HPDE6-E6E7 (cell line): ENCODE measurements at regions not wholly inside any gene's neighbourhood (a gene's known extent, or its start where the extent isn't known, plus 50 kb on each side); places are given as distances from the start of the nearest gene placed in this dataset.
"Not testable (repeated sequence)": the region's sequence is repeated elsewhere in the genome, so short reads cannot be mapped to it uniquely, and the experiment has no call there.

Experiments used
- DNase-seq: peaks from one replicate; pipeline ENCODE4 v3.0.0; 2011; ENCODE audit warnings: missing footprints; ENCODE audit errors: extremely low spot score

DNA sequence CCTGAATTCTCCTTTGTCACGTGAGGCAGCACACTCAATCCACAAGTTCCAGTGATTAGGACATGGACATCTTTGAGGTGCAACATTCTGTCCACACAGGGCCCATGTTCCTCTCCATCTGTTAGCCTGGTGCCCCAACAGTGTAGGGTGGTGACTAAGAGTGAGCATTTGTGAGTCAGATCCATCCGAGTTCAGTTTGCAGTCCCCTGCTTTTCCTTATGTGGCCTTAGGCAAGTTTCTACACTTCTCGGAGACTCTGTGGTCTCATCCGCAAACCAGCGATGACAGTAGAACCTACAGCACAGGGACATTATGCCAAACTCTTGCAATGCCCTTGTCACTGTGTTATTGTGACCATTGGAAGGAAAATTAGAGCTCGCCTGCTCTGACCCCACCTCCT lies 178.7 kb upstream of the CDH4 start:
- no peak for DNase-seq

DNA sequence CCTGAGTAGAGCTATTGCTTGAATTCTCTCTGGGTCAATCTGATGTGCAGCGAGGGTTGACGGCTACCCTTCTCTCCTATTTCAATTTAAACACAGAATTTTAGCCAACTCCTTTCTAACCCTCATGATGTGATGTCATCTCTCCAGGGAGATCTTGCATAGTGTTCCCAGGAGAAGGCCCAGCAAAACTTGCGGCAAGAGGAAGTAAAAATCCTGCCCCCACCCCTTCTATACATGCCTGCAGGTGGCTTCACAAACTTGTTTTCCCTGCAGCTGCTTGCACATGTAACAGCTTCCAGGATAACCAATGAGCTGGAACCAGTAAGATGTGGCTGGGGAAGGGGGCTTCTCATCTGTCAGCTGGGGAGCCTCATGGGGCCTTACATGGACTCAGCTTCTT lies 169.3 kb upstream of the CDH4 start:
- DNase-seq, result no peak

GRCh38 chr20:61083431-61083830 lies 168.6 kb upstream of the CDH4 start:
- no peak for DNase-seq

DNA sequence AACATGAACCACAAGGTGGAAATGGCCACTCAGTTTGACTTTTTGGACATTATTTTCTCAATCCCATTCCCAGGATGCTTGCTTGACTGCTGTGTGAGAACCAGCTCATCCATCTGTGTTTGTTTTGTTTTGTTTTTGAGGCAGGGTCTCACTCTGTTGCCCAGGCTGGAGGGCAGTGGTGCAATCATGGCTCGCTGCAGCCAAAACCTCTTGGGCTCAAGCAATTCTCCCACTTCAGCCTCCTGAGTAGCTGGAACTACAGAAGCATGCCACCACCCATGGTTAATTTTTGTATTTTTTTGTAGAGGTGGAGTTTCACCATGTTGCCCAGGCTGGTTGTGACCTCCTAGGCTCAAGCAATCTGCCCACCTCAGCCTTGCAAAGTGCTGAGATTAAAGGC lies 166.0 kb upstream of the CDH4 start:
- DNase-seq, result no peak

GRCh38 chr20:61090541-61090940 lies 161.5 kb upstream of the CDH4 start:
- DNase-seq, result no peak

DNA sequence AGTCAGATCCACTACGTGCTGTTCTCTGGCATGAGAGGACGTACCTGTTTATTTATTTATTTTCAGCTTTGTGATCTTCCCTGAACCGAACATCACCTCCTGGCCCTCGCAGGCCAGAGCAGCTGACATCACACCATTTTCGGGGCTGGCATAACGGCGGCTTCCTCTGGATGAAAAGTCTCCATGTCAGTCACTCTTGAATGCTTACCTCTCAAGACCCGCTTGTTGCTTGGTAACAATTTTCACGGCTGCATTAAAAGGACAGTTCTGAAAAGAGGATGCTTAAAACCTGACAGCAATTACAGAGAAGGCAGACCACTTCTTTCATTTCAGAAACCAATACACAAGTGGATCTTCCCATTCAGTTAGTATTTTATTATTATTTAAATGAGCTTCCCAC lies 159.8 kb upstream of the CDH4 start:
- no peak for DNase-seq

- no peak for DNase-seq
Observed at GRCh38 chr20:61094581-61094980, 157.5 kb upstream of the CDH4 start.

GRCh38 chr20:61096463-61096862 lies 155.6 kb upstream of the CDH4 start:
- DNase-seq, result no peak

DNA sequence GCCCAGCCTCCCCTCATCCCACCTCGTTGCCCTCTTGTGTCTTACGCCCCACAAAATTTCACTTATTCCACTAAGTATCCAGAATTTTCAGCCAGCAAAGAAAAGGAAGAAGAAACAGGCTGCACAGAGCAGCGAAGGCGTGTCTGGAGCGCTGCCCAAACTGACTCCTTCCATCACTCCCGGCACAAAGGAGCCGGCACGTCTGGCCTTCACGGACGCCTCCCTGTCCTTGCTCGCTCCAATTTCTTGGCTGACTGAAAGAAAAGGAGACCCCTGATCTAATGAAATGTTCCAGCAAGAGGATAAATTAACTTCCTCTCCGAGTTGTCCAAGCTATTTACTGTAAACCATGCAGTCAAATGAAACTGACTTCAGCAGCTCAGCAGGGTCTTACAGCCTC lies 152.3 kb upstream of the CDH4 start:
- DNase-seq, result no peak

DNA sequence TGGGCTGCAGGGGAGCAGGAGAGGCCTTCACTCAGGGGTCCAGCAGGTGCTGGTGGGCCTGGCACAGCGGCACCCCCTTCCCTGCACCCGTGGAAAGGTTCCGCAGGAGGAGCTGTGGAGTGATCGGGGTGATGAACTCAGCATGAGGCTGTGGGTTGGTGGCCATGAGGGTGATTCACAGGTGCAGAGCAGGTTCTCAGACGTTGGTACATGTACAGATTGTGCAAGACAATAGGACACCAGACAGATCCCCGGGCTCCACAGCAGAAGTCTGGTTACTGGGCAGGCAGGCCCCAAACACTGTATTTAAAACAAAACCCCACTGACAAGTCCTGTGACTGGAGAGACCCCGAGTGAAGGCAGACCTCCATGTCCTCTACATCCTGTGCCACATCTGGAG lies 151.6 kb upstream of the CDH4 start:
- no peak for DNase-seq

DNA sequence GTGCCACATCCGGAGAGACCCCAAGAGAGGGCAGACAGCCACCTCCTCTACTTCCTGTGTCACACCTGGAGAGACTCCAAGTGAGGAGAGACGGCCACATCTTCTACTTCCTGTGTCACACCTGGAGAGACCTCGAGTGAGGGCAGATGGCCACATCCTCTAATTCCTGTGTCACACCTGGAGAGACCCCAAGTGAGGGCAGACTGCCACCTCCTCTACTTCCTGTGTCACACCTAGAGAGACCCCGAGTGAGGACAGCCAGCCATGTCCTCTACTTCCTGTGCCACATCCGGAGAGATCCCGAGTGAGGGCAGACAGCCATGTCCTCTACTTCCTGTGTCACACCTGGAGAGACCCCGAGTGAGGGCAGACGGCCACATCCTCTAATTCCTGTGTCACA lies 150.7 kb upstream of the CDH4 start:
- not testable (repeated sequence) for DNase-seq

GRCh38 chr20:61104232-61104631 lies 147.8 kb upstream of the CDH4 start:
- DNase-seq, result no peak

- DNase-seq, result no peak
Observed at GRCh38 chr20:61105395-61105794, 146.7 kb upstream of the CDH4 start.

DNA sequence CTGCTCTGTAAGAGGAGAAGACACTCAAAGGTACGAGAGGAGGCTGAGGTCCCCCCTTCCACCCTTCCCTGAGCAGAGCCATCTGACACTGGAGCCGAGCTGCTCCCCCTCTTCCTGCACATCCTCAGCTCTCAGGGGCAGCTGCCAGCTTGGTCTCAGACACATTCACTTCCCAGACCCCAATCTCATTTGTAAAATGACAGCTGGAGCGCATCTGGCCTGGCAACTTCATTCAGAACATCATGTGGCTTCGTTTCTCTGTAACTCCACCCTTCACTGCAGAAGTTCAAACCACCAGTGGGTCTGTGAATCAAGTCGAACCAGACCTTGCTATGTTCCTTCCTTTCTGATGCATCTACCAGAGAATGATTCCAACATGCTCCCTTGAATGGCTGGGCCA lies 145.6 kb upstream of the CDH4 start:
- DNase-seq, result no peak

GRCh38 chr20:61109221-61109805 lies 142.7 kb upstream of the CDH4 start:
- DNase-seq, result no peak

DNA sequence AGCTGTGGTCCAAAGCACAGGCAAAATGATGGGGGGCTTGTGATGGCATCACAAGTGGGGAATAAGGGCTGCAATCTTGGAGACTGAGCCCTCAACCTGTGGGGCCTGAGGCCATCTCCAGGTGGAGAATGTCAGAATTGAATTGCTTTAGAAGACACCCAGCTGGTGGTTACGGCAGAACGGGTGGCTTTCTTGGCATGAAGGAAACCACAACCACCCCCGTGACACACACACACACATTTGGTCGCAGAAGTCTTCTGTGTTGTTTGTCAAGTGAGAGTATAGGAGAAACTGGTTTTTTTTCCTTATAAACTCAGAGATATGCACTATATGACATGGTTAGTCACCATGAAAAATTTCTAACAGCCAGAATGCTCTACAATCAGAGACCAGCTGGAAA lies 139.5 kb upstream of the CDH4 start:
- DNase-seq, result no peak

DNA sequence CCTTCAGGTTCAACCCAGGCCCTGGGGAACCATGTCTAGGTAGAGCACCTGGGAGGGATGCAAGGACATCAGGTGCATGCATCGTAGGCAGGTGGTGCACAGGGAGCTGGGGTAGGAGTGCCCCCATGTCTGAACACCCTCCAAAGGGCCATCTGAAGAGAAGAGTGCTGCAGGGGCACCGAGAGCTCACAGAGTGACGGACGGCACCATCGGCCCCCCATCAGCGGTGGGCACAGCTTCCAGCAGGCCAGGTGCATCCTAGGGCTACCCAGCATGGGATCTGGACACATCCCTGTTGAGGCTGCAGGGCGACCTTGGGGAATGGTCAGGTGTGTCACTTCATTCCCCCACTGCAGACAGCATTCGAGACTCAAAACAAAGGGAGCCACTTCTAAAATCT lies 138.3 kb upstream of the CDH4 start:
- DNase-seq, result no peak

DNA sequence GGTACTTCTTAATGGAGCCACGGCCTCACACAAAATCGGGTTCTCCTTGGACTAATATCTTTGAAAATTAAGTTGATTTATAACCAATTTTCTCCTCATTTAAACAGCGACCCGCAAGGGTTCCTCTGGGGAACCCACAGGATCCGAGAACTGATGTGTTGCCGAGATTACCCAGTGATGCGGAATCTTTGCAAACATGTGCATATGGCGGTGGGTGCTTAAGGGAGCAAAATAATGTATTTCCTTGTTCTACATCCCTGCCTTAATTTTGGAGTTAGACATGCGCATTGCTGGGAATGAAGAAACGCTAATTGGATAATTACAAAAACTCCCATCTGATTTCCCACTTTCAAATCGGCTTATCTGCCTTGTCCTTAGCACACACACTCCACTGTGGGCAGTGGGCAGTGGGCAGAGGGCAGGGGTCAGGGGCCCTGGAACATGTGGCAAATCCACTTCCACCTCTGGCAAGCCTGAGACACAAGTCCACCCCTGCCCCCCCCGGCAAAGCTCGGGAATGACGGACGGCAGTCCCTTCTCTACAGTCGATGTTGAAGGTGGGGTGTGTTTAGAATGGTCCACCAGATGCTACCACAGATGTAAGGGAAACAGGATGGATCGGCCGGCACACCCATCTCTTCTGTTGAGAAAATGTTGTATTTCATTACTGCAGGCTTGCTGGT lies 137.4 kb upstream of the CDH4 start:
- no peak for DNase-seq

DNA sequence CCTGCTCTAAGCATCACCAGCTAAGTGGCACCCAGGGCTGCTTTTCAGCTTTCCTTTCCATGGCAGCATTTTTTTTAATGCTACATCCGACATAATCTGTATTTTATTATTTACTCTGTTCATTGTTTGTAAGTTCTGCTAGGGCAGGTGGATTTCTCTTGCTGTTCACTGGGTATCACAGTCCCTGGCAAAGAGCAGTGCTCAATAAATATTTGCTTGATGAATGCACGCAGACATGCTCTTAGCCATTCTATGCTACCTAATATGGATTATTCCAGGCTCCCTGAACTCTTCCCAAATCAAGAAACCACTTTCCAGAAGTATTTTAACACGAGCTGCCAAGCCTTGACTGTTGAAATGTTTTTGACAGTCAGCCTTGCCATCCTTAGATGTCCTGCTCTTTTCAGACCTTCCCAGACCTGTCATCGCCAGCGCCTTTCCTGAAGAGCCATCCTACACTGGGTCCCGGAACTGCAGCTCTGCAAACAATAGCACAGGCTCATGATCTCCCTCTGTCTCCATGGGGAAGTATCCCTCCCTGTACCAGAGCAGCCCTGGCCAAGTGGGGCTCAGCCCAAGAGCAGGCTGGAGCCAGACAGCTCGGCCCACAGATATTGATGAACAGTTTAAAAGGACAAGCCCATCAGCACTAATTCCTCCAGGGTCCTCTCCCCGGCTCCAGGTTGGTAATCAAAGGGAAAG lies 136.5 kb upstream of the CDH4 start:
- no peak for DNase-seq

GRCh38 chr20:61117725-61118124 lies 134.3 kb upstream of the CDH4 start:
- no peak for DNase-seq

DNA sequence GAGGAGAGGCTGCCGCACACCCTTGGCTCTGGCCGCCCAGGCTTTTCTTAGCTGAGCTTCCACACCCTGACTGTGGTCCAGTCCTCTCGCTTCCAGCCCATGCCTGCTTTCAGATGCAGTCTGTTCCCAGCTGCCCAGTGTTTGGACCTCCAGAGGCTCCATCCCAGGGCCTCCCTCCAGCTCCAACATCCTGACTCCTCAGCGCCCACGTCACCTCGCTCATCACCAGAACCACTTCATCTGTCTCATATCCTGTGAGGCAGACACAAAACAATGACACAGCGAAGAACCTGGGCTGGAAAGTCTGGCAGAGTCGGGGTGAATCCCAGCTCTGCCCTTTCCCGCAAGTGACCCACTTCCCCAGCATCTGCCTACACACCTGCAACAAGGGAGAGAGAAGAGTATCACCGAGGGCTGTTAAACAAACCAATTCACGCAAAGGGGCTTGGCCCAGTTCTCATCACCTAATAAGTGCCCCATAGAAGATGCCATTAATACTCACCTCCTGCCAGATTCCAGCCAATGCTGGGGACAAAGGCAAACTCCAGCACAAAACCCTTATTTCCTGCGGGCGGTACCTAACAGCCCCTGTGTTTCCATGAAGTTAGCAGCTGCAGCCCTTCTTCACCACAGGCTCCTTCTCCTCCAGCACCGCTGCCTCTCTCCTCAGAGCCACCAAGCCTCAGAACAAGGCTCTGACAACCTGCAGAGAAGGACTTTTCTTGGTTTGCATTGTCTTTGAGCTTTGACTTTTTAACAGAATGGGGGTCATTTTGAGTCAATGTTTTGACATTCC lies 133.4 kb upstream of the CDH4 start:
- no peak for DNase-seq

DNA sequence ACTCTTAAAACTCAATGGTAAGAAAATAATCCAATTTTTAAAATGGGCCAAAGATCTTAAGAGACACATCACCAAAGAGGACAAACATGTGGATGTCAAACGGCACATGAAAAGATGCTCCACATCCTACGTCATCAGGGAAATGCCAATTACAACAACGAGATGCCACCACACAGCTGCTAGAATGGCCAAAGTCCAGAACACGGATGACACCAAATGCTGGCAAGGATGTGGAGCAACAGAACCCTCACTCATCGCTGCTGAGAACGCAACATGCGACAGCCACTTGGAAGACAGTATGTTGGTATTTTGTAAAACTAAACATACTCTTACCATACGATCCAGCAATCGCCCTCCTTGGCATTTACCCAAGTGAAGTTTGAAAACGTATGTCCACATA lies 132.8 kb upstream of the CDH4 start:
- DNase-seq, result no peak
